ENCODE measurements at regions not wholly inside any gene's neighbourhood (a gene's known extent, or its start where the extent isn't known, plus 50 kb on each side); places are given as distances from the start of the nearest gene placed in this dataset.

DNA sequence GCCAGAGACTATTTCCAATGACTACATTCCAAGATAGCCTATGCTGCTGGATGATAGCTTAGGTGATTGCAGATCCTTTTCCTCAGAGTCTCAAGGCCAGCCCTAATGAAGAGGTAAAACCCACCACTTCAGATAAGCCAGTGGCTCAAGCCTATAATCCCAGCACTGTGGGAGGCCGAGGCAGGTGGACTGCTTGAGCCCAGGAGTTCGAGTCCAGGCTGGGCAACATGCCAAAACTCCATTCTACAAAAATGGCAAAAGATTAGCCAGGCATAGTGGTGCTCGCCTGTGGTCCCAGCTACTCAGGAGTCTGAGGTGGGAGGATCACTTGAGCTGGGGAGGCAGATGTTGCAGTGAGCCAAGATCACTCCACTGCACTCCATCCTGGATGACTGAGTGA is 495.3 kb downstream of the ZIC1 start:
- TF ChIP-seq, protein P1, sequence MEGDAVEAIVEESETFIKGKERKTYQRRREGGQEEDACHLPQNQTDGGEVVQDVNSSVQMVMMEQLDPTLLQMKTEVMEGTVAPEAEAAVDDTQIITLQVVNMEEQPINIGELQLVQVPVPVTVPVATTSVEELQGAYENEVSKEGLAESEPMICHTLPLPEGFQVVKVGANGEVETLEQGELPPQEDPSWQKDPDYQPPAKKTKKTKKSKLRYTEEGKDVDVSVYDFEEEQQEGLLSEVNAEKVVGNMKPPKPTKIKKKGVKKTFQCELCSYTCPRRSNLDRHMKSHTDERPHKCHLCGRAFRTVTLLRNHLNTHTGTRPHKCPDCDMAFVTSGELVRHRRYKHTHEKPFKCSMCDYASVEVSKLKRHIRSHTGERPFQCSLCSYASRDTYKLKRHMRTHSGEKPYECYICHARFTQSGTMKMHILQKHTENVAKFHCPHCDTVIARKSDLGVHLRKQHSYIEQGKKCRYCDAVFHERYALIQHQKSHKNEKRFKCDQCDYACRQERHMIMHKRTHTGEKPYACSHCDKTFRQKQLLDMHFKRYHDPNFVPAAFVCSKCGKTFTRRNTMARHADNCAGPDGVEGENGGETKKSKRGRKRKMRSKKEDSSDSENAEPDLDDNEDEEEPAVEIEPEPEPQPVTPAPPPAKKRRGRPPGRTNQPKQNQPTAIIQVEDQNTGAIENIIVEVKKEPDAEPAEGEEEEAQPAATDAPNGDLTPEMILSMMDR (IDR thresholded peaks at IDR 0.05; ENCODE audit: low read depth, low read length, poor library complexity, severe bottlenecking): no peak
- TF ChIP-seq EZH2phosphoT487 (IDR thresholded peaks at IDR 0.05; ENCODE audit: borderline replicate concordance, low read length): no peak
